ENCODE measurements at regions not wholly inside any gene's neighbourhood (a gene's known extent, or its start where the extent isn't known, plus 50 kb on each side); places are given as distances from the start of the nearest gene placed in this dataset.

DNA sequence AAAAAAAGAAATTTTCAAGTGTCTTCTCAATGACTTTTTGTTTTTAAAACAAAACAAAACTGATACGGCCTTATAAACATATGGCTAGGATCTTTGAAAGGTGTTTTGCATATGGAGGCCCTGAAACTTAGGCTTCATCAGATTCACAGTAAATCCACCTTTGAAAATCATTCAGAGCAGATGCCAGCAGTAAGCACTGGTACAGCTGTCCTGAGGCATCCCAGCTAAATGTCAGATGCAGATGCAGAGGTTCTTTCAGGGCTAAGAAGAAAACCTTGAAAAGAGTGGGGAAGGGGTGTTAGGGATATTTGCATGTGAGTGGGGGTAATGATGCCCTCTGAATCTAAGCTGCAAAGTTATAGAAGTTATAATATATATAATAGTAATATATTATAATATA lies 56.2 kb upstream of the GNG12 start:
- ATAC-seq (ENCODE audit: insufficient read depth, low FRiP score) (no peak), DNase-seq (no peak)
- Histone ChIP-seq H3K27me3 (ENCODE audit: control insufficient read depth in 3 of 3, insufficient read depth in 3 of 3, low read length in 2 of 3) (no peaks in the 10 kb centered on the region), H3K4me1 (ENCODE audit: control insufficient read depth in 5 of 5, insufficient read depth in 5 of 5, low read length in 5 of 5) (peaks cover 0 to 4% (median 0%) of the 10 kb centered on the region in 5 donors), H3K9ac (ENCODE audit: insufficient read depth in 1 of 2, low read length in 2 of 2) (no peak overlapping the region), H3K27ac (ENCODE audit: low read depth in 1 of 2, low read length in 1 of 2) (no peak overlapping the region), H3K4me3 (no peak overlapping the region), H3K36me3 (ENCODE audit: control insufficient read depth in 4 of 4, insufficient read depth in 4 of 4, low read length in 4 of 4) (no peaks in the 10 kb centered on the region), H3K9me3 (ENCODE audit: control insufficient read depth in 4 of 4, insufficient read depth in 3 of 4, low read length in 3 of 4) (no peaks in the 10 kb centered on the region)
- TF ChIP-seq, protein P1, sequence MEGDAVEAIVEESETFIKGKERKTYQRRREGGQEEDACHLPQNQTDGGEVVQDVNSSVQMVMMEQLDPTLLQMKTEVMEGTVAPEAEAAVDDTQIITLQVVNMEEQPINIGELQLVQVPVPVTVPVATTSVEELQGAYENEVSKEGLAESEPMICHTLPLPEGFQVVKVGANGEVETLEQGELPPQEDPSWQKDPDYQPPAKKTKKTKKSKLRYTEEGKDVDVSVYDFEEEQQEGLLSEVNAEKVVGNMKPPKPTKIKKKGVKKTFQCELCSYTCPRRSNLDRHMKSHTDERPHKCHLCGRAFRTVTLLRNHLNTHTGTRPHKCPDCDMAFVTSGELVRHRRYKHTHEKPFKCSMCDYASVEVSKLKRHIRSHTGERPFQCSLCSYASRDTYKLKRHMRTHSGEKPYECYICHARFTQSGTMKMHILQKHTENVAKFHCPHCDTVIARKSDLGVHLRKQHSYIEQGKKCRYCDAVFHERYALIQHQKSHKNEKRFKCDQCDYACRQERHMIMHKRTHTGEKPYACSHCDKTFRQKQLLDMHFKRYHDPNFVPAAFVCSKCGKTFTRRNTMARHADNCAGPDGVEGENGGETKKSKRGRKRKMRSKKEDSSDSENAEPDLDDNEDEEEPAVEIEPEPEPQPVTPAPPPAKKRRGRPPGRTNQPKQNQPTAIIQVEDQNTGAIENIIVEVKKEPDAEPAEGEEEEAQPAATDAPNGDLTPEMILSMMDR (IDR thresholded peaks at IDR 0.05; ENCODE audit: control extremely low read depth, extremely low read depth) = no peak
- 87 to 92% methylated on average over 1 of the region's 1 CpG for WGBS, 2 donors

DNA sequence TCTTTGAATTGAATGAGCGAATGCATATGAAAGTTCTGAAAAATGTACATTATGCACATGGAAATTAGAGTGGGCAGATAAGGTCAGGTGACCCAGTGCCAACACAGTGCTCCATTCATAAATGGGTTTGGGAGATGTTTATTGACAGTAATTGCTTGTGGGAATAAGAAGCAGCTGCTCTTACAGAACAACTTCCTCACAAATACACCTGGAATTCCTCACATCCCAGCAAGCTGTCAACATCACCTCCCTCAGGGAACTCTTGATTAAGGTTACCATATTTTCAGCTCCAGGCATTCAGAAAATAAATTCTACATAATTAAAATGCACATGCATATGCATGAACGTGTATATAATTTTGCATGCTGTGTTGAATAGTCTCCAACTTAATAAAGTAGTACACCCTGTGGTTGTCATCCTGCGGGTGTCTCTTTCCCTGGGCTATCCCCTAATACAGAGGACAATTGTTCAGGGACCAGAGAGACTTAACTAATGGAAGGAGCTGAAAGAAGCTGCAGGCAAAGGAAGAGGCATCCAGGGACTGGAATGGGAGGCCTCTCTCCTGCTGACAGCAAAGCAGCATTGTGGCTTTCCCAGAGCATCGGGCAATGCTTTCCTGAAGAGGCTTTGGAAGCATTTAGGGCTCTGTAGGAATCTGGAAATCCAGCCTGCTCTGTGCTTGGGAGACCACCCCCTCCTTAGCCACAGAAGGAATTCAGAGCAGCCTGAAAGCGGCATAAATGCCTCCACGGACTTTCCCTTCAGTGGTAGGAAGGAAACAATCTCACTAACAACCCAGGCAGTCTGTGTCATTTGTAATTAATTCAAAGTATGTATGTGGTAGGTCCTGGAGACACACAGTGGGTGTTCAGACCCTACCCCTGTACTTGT lies 55.2 kb upstream of the GNG12 start:
- Histone ChIP-seq H3K27me3 (ENCODE audit: control insufficient read depth in 3 of 3, insufficient read depth in 3 of 3, low read length in 2 of 3) (no peaks in the 10 kb centered on the region), H3K27ac (ENCODE audit: low read depth in 1 of 2, low read length in 1 of 2) (no peak overlapping the region), H3K36me3 (ENCODE audit: control insufficient read depth in 4 of 4, insufficient read depth in 4 of 4, low read length in 4 of 4) (no peaks in the 10 kb centered on the region), H3K4me1 (ENCODE audit: control insufficient read depth in 5 of 5, insufficient read depth in 5 of 5, low read length in 5 of 5) (peaks cover 0 to 4% (median 0%) of the 10 kb centered on the region in 5 donors), H3K9ac (ENCODE audit: insufficient read depth in 1 of 2, low read length in 2 of 2) (no peak overlapping the region), H3K9me3 (ENCODE audit: control insufficient read depth in 4 of 4, insufficient read depth in 3 of 4, low read length in 3 of 4) (no peaks in the 10 kb centered on the region), H3K4me3 (no peak overlapping the region)
- TF ChIP-seq, protein P1 (IDR thresholded peaks at IDR 0.05; ENCODE audit: control extremely low read depth, extremely low read depth) = no peak
- WGBS, 2 donors = 85 to 87% methylated on average over 6 of the region's 6 CpGs
- no peak for DNase-seq
- no peak for ATAC-seq (ENCODE audit: insufficient read depth, low FRiP score)

DNA sequence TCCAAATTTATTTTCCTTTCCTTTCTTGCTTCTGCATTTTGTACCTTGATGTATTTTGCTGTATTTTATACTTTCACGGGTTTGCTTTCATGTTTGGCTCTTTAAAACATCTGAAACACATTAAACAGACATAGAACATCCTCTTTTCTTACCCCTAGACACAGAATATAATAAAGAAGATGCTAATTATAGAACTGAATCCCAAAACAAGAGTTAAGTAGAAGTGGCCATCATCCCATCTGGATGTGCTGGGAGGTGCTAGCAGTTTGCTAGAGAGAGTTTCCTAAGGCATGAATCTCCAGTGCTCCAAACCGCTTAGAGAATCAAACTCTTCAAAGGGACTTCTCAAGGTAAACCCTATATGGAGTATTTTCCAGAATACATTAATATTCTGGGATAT lies 53.9 kb upstream of the GNG12 start:
- Histone ChIP-seq H3K4me3 (no peak overlapping the region), H3K9me3 (ENCODE audit: control insufficient read depth in 4 of 4, insufficient read depth in 3 of 4, low read length in 3 of 4) (no peaks in the 10 kb centered on the region), H3K27me3 (ENCODE audit: control insufficient read depth in 3 of 3, insufficient read depth in 3 of 3, low read length in 2 of 3) (no peaks in the 10 kb centered on the region), H3K9ac (ENCODE audit: insufficient read depth in 1 of 2, low read length in 2 of 2) (no peak overlapping the region), H3K36me3 (ENCODE audit: control insufficient read depth in 4 of 4, insufficient read depth in 4 of 4, low read length in 4 of 4) (no peaks in the 10 kb centered on the region), H3K4me1 (ENCODE audit: control insufficient read depth in 5 of 5, insufficient read depth in 5 of 5, low read length in 5 of 5) (peaks cover 0 to 4% (median 0%) of the 10 kb centered on the region in 5 donors), H3K27ac (ENCODE audit: low read depth in 1 of 2, low read length in 1 of 2) (no peak overlapping the region)
- 90 to 92% methylated on average over 2 of the region's 2 CpGs for WGBS, 2 donors
- DNase-seq (no peak), ATAC-seq (ENCODE audit: insufficient read depth, low FRiP score) (no peak)
- TF ChIP-seq, protein P1 (IDR thresholded peaks at IDR 0.05; ENCODE audit: control extremely low read depth, extremely low read depth) = no peak

All from lung (tissue), 11 donors.